ENCODE measurements at regions not wholly inside any gene's neighbourhood (a gene's known extent, or its start where the extent isn't known, plus 50 kb on each side); places are given as distances from the start of the nearest gene placed in this dataset.

DNA sequence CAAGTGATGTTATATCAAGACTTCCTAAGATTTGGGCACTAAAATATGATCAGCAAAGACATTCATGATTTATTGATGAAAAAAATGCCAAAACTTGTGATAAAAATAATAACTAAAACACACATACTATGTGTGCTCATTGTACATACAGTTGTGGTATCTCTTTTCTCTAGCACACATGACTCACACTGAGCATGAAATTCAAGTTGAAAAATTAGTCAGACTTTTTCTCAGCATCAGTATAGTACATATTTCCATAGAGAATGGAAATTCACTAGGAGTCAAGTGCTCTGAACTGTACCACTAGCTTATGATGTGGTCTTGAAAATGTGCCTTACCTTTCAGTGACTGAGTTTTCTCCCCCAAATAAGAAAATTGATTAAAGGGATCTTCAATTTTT lies 471.8 kb upstream of the FLRT2 start:
- BruUV-seq (replicated peaks) = no TSS peak
- Mint-ChIP-seq H3K27me3 (ENCODE audit: insufficient read depth, unreplicated experiment) (no peaks in the 10 kb centered on the region), H3K36me3 (ENCODE audit: insufficient read depth, unreplicated experiment) (no peaks in the 10 kb centered on the region), H3K9me3 (ENCODE audit: unreplicated experiment) (peaks cover 11% of the 10 kb centered on the region), H3K27ac (ENCODE audit: low read depth, unreplicated experiment) (no peak overlapping the region), H3K4me1 (ENCODE audit: insufficient read depth, unreplicated experiment) (no peaks in the 10 kb centered on the region), H3K4me3 (ENCODE audit: unreplicated experiment) (no peak overlapping the region)
- POLR2A ChIA-PET = interaction anchor here (0.6 to 1.2 kb wide), 2 partner anchors 18 to 530 kb away, joined by 3 to 4 read pairs; no protein-coding TSS in a partner anchor
- CTCF ChIA-PET = no interaction called here
- peak; percentile 5 for DNase-seq (ENCODE audit: unreplicated experiment)
- intact Hi-C loops (cut with micrococcal nuclease) = no loop called here
- TF ChIP-seq, protein P1, sequence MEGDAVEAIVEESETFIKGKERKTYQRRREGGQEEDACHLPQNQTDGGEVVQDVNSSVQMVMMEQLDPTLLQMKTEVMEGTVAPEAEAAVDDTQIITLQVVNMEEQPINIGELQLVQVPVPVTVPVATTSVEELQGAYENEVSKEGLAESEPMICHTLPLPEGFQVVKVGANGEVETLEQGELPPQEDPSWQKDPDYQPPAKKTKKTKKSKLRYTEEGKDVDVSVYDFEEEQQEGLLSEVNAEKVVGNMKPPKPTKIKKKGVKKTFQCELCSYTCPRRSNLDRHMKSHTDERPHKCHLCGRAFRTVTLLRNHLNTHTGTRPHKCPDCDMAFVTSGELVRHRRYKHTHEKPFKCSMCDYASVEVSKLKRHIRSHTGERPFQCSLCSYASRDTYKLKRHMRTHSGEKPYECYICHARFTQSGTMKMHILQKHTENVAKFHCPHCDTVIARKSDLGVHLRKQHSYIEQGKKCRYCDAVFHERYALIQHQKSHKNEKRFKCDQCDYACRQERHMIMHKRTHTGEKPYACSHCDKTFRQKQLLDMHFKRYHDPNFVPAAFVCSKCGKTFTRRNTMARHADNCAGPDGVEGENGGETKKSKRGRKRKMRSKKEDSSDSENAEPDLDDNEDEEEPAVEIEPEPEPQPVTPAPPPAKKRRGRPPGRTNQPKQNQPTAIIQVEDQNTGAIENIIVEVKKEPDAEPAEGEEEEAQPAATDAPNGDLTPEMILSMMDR (IDR thresholded peaks at IDR 0.05; ENCODE audit: unreplicated experiment) = no peak

DNA sequence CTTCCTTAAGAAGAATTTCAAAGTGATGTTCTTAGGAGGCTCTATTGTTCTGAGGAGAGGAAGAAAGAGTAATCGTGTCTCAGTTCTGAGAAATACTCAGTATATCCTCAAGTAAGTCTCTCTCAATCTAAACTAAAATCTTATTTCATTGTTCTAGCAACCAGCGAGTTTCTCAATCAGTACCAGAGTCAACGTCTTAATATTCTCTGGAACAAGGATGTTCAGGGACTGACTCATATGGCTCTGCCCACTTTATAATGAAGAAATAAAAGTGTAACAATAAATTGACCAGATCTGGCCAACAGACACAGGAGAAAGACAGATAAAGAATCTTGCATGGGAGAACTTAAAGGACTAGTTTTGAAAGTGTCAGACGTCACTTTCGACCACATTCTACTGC lies 469.8 kb upstream of the FLRT2 start:
- Mint-ChIP-seq H3K4me3 (ENCODE audit: unreplicated experiment) (no peak overlapping the region), H3K9me3 (ENCODE audit: unreplicated experiment) (peaks cover 5% of the 10 kb centered on the region), H3K27ac (ENCODE audit: low read depth, unreplicated experiment) (peak overlapping the region; percentile 47), H3K27me3 (ENCODE audit: insufficient read depth, unreplicated experiment) (no peaks in the 10 kb centered on the region), H3K4me1 (ENCODE audit: insufficient read depth, unreplicated experiment) (no peaks in the 10 kb centered on the region), H3K36me3 (ENCODE audit: insufficient read depth, unreplicated experiment) (no peaks in the 10 kb centered on the region)
- POLR2A ChIA-PET = interaction anchor here (1.1 to 1.5 kb wide), 4 partner anchors 9 to 467 kb away, joined by 3 to 4 read pairs (median 3); no protein-coding TSS in a partner anchor
- CTCF ChIA-PET = interaction anchor here (0.6 to 0.7 kb wide), 4 partner anchors 119 to 1058 kb away, joined by 3 read pairs; no protein-coding TSS in a partner anchor
- DNase-seq (ENCODE audit: unreplicated experiment) = peak; percentile 43
- intact Hi-C loops (cut with micrococcal nuclease) = no loop called here
- BruUV-seq (replicated peaks) = no TSS peak
- TF ChIP-seq, protein P1 (IDR thresholded peaks at IDR 0.05; ENCODE audit: unreplicated experiment) = no peak

DNA sequence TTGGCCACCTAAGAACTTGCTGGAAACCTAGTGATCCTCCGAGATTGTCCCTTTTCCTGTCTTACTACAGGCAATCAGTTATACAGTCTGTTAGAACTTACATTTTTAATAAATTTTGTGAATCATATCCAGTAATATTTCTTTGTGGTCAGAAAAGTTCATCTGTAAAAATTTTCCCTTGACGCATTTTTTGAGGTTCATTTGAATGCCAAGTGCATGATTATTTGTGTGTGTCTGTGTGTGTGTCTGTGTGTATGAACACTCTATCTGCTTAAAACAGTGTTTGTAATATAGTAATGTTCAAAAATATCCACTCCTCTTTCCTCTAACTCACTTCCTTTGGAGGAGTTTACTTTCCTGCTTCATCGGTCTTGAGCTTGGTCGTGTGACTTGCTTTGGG lies 468.7 kb upstream of the FLRT2 start:
- H3K9me3 Mint-ChIP-seq (ENCODE audit: unreplicated experiment) = no peaks in the 10 kb centered on the region
- no TSS peak for BruUV-seq (replicated peaks)
- no peaks in the 10 kb centered on the region for H3K27me3 Mint-ChIP-seq (ENCODE audit: insufficient read depth, unreplicated experiment)
- H3K4me1 Mint-ChIP-seq (ENCODE audit: insufficient read depth, unreplicated experiment) = no peaks in the 10 kb centered on the region
- intact Hi-C loops (cut with micrococcal nuclease) = no loop called here
- ChIA-PET POLR2A (interaction anchor here (1.0 to 1.5 kb wide), 4 partner anchors 10 to 466 kb away, joined by 3 to 4 read pairs (median 3); no protein-coding TSS in a partner anchor), CTCF (interaction anchor here (0.5 kb wide), 1 partner anchor 1446 kb away, joined by 3 read pairs; no protein-coding TSS in a partner anchor)
- H3K36me3 Mint-ChIP-seq (ENCODE audit: insufficient read depth, unreplicated experiment) = no peaks in the 10 kb centered on the region
- H3K4me3 Mint-ChIP-seq (ENCODE audit: unreplicated experiment) = no peak overlapping the region
- H3K27ac Mint-ChIP-seq (ENCODE audit: low read depth, unreplicated experiment) = no peak overlapping the region
- TF ChIP-seq, protein P1 (IDR thresholded peaks at IDR 0.05; ENCODE audit: unreplicated experiment) = no peak
- no peak for DNase-seq (ENCODE audit: unreplicated experiment)

DNA sequence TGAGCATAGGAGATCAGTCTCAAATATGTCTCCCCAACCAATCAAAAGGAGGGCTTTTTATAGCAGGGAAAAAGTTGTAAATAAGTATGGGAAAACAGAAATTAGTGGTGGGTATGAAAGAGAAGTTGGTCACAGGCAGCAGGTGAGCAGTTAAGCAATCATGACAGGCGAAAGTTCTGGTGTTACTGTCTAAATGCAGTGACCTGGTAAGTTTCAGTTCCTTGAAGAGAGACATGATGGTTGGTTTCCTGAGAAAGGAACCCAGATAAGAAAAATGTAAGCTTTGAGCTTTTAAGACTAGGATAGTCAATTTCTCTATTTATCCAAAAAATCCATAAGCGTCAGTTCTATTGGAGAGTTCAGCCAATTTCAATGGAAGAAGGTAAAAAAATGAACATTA lies 466.2 kb upstream of the FLRT2 start:
- Mint-ChIP-seq H3K27me3 (ENCODE audit: insufficient read depth, unreplicated experiment) (no peaks in the 10 kb centered on the region), H3K36me3 (ENCODE audit: insufficient read depth, unreplicated experiment) (no peaks in the 10 kb centered on the region), H3K9me3 (ENCODE audit: unreplicated experiment) (no peaks in the 10 kb centered on the region), H3K4me3 (ENCODE audit: unreplicated experiment) (no peak overlapping the region), H3K27ac (ENCODE audit: low read depth, unreplicated experiment) (no peak overlapping the region), H3K4me1 (ENCODE audit: insufficient read depth, unreplicated experiment) (no peaks in the 10 kb centered on the region)
- no peak for DNase-seq (ENCODE audit: unreplicated experiment)
- ChIA-PET CTCF (no interaction called here), POLR2A (no interaction called here)
- intact Hi-C loops (cut with micrococcal nuclease) = no loop called here
- TF ChIP-seq, protein P1 (IDR thresholded peaks at IDR 0.05; ENCODE audit: unreplicated experiment) = no peak
- no TSS peak for BruUV-seq (replicated peaks)
